HG03378 (cell line): ENCODE measurements at regions not wholly inside any gene's neighbourhood (a gene's known extent, or its start where the extent isn't known, plus 50 kb on each side); places are given as distances from the start of the nearest gene placed in this dataset.

Source experiments
- ATAC-seq: cut with Tn5 transposase; IDR thresholded peaks from one replicate; pipeline ENCODE4 v1.9.1; 2021; ENCODE audit warnings: mild to moderate bottlenecking, moderate library complexity; ENCODE audit not compliant: unreplicated experiment

GRCh38 chr16:72291531-72291981 is 119.6 kb upstream of the PMFBP1 start:
- no peak for ATAC-seq

GRCh38 chr16:72291121-72291520 is 119.2 kb upstream of the PMFBP1 start:
- no peak for ATAC-seq

GRCh38 chr16:72287649-72288048 is 115.7 kb upstream of the PMFBP1 start:
- no peak for ATAC-seq

- no peak for ATAC-seq
Observed at GRCh38 chr16:72286936-72287620, 115.1 kb upstream of the PMFBP1 start.

DNA sequence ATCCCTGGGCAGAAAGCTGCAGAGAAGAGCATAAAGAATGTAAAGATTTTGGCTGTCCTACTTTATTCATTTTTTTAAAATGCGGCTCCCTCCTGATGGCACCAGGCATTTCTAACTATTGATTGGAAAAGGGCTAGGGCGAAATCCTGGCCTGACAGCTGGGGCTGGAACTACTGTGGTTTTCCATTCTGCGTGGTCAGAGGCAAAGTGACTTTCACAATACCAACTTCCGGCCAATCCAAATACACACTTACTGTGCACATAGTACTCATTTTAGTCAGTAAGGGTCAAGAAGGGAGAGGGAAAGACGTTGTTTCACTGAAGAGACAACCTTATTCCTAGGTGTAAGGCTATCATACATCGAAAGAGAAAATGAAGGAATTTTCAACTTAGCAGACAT is 113.8 kb upstream of the PMFBP1 start:
- ATAC-seq = no peak

GRCh38 chr16:72285324-72285723 is 113.4 kb upstream of the PMFBP1 start:
- no peak for ATAC-seq

DNA sequence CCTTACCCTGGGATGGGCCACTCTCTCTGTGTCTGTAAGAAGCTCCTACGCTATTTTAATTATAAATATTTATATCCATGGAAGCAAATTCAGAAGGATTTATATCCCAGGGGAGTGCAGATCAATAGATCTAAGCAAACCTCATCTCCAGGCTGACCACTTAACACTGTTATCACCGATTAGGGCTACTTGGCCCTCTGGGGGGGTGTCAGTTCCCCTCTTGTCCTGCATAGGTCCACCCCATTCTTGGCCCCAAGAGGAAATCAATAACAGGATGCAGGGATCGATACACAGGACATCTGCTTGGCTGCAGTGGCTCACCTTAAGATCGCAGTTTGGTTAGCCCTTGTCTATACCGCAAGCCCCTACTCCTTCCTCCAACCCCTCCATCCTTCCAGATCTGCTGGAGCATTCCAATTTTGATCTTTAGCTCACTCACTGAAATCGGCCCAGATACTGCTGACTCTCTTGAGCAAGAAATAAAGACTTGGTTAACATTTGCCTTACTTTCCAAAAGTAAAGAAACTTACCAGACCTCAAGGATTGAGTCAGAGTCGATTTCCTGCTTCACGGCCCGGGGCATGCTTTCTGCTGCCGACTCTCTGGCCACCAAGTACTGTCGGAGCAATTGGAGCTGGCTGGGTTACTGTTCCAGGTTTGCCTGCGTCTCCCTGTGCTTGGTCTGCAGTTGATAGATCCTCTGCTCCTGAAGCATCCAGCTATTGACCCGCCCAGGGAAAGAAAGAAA is 112.3 kb upstream of the PMFBP1 start:
- ATAC-seq = no peak

- ATAC-seq = no peak
Observed at GRCh38 chr16:72282362-72282761, 110.4 kb upstream of the PMFBP1 start.

GRCh38 chr16:72278301-72278700 is 106.3 kb upstream of the PMFBP1 start:
- no peak for ATAC-seq

DNA sequence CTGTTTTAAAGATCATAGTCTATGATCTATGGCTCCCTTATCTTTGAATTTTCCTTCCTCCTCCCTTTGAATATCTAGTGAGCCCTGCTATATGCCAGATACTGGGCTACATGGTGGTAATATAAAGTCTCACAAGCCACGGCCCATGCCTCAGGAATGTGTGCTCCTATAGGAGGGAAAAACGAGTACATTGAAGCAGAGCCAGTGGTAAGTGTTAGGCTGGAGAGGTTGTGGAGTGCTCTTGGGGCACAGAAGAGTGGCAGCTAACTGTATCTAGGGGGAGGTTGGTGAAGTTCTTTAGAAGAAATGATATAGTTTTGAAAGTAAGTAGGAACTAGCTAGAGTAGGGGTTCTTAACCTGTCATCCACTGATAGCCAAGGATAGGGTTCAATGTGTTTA is 105.8 kb upstream of the PMFBP1 start:
- no peak for ATAC-seq

- ATAC-seq = no peak
Observed at GRCh38 chr16:72271699-72272240, 99.8 kb upstream of the PMFBP1 start.

DNA sequence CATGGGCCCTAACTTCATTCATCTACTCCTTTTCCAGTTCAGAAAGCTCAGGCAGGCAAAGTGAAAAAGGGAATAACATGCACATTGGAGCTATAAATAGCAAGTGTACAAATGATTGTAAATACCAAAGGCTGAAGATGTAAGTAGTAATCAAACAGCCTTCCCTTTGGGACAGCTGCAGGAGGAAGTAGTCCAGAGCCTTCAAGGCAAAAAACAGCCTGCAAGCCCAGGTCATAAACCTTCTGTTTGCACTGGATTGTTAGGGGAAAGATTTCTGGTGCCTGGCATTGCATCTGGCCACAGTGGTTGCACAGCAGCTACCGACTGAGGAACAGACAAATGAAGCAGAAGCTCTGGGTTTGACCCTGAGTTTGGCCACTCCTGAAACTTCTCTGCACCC is 98.6 kb upstream of the PMFBP1 start:
- ATAC-seq = no peak

GRCh38 chr16:72266836-72267235 is 94.9 kb upstream of the PMFBP1 start:
- no peak for ATAC-seq

- no peak for ATAC-seq
Observed at GRCh38 chr16:72264771-72265170, 92.8 kb upstream of the PMFBP1 start.

- no peak for ATAC-seq
Observed at GRCh38 chr16:72262711-72263110, 90.8 kb upstream of the PMFBP1 start.

DNA sequence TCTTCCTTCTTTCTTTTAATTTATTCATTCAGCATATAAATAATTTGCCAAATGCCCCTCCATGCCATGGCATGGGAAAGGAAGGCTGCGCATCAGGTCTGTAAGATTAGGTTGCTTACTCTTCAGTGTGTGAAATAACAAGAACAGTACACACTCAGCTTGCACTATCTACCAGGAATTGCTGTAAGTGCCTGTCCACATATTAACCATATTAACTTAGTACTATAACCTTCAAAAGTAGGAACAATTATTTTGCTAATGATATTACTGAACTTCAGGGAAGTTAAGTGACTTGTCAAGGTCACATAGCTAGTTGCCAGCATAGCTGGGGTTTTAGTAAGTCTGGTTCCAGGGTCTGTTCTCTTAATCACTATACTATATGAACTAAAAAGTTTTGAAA is 89.2 kb upstream of the PMFBP1 start:
- ATAC-seq = no peak

GRCh38 chr16:72256398-72257066 is 84.6 kb upstream of the PMFBP1 start:
- no peak for ATAC-seq

DNA sequence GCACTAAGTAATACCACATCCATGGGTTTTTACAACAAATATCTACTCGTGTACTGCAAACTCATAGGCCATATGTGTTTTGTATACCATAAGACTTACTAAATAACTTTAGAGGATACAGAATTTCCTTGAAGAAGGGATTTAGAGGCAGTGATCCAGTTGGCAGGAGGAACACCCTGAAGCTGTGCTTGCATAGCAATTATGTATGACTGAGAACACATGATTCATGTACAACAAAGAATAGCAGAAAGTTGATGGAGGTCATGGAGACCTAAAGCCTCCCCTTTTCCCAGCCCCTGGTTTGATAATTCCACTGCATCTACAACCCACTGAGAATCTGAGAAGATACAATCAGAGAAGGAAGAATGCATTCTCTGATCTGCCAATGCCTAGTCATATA is 83.8 kb upstream of the PMFBP1 start:
- ATAC-seq = no peak

GRCh38 chr16:72247821-72248253 is 75.9 kb upstream of the PMFBP1 start:
- no peak for ATAC-seq

DNA sequence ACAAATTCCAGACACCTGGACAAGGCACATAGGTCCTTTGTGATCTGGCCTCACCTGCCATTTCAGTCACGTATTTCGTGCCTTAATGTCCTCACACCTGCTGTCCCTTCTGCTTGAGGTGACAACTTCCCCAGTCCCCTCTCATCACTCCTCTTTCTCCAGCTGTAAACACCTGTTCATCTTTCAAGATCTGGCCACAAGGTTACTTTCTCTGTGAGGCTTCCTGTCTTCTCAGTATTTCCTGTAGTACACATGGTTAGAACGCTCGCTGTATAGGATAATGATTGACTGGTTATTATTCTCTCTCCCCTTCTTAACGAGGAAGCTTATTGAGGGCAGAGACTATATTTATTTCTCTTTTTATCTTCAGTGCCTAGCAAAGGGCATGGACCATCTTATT is 74.5 kb upstream of the PMFBP1 start:
- peak; percentile 75 for ATAC-seq

DNA sequence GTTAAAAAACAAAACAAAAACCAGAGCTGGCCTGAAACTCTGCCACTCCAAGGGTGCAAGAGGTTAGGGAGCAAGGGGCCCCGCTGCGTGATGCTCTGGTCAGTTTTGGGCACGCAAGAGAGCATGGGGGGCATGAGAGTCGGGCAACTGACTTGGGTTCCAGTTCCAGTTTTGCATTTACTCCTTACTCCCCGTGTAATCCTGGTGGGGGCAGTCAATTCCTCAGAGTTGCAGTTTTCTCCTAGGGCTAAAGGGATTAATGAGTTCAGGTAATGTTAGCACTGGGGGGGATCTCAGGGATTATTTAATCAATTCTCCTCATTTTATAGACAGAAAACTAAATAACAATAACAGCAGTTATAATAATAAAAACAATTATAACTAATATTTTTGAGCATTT is 72.9 kb upstream of the PMFBP1 start:
- ATAC-seq = no peak

DNA sequence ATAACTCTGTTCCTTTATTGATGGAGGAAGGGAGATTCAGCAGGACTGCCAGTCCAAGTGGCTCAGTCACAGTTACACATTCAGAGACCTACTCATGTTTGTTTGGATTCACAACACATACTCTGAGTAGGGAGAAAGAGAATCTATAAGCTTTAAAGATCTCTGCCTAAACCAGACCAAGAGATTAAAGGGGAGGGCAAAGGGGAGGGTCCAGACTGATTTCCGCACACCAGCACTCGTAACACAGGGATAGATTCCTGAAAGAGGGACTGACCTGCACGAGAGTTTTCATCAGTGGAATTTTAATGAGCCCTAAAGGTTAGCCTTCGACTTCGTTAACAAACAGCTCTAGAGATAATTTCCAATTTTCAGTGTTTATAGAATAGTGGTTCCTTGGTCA is 71.7 kb upstream of the PMFBP1 start:
- ATAC-seq = no peak
